ENCODE measurements at regions not wholly inside any gene's neighbourhood (a gene's known extent, or its start where the extent isn't known, plus 50 kb on each side); places are given as distances from the start of the nearest gene placed in this dataset.
"Not testable (repeated sequence)": the region's sequence is repeated elsewhere in the genome, so short reads cannot be mapped to it uniquely, and the experiment has no call there.

DNA sequence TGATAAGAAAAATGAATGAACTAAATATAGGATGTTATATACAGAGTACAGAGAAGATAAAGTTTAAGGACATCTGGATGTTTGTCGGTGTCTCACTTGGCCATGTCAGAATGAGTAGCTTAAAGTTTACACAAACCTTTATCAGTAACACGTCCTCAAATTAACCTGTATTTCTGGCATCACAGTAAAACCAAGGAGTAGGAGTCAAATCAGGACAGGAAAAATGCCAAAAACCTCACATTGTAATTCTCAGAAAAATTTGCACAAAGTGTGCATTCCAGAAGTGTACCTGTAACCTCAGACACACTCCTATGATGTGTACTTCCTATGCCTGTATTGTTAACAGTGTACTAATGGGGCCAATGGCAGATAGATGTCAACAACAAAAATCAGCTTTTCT is 139.3 kb downstream of the SMC2 start:
- Histone ChIP-seq H3K36me3 (ENCODE audit: low read depth) (no peaks in the 10 kb centered on the region), H3K9me3 (peaks cover 5% of the 10 kb centered on the region), H3K4me1 (ENCODE audit: low read depth) (no peaks in the 10 kb centered on the region), H3K4me3 (no peak overlapping the region)
- DNase-seq (no peak), ATAC-seq (no peak)
- intact Hi-C loops (cut with DNase I, micrococcal nuclease): no loop called here
- no peak for TF ChIP-seq CTCF (IDR thresholded peaks at IDR 0.05)

DNA sequence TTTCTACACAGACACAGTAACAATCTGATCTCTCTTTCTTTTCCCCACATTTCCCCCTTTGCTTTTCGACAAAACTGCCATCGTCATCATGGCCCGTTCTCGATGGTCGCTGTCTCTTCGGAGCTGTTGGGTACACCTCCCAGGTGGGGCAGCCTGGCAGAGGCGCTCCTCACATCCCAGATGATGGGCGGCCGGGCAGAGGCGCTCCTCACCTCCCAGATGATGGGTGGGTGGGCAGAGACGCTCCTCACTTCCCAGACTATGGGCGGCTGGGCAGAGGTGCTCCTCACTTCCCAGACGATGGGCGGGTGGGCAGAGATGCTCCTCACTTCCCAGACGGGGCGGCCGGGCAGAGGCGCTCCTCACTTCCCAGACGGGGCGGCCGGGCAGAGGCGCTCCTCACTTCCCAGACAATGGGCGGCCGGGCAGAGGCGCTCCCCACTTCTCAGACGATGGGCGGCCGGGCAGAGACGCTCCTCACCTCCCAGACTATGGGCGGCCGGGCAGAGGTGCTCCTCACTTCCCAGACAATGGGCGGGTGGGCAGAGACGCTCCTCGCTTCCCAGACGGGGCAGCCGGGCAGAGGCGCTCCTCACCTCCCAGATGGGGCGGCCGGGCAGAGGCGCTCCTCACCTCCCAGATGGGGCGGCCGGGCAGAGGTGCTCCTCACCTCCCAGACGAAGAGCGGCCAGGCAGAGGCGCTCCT is 140.7 kb downstream of the SMC2 start:
- DNase-seq; H3K36me3 ChIP-seq (ENCODE audit: low read depth); intact Hi-C loops (cut with DNase I, micrococcal nuclease); H3K4me3 ChIP-seq; ATAC-seq; H3K4me1 ChIP-seq (ENCODE audit: low read depth); H3K9me3 ChIP-seq: not testable (repeated sequence)

- H3K4me3 ChIP-seq; H3K9me3 ChIP-seq; intact Hi-C loops (cut with DNase I, micrococcal nuclease); H3K4me1 ChIP-seq (ENCODE audit: low read depth); DNase-seq; H3K36me3 ChIP-seq (ENCODE audit: low read depth); ATAC-seq: not testable (repeated sequence)
Measured at GRCh38 chr9:104235347-104236120, 141.4 kb downstream of the SMC2 start.

GRCh38 chr9:104238668-104239067 is 144.6 kb downstream of the SMC2 start:
- no peak overlapping the region for H3K4me3 ChIP-seq
- no peak for TF ChIP-seq CTCF (IDR thresholded peaks at IDR 0.05)
- H3K36me3 ChIP-seq (ENCODE audit: low read depth): no peaks in the 10 kb centered on the region
- no peak for DNase-seq
- intact Hi-C loops (cut with DNase I, micrococcal nuclease): no loop called here
- no peak for ATAC-seq
- peaks cover 5% of the 10 kb centered on the region for H3K9me3 ChIP-seq
- no peaks in the 10 kb centered on the region for H3K4me1 ChIP-seq (ENCODE audit: low read depth)

- intact Hi-C loops (cut with DNase I, micrococcal nuclease): no loop called here
- ATAC-seq: no peak
Measured at GRCh38 chr9:104240890-104241289, 146.8 kb downstream of the SMC2 start.

DNA sequence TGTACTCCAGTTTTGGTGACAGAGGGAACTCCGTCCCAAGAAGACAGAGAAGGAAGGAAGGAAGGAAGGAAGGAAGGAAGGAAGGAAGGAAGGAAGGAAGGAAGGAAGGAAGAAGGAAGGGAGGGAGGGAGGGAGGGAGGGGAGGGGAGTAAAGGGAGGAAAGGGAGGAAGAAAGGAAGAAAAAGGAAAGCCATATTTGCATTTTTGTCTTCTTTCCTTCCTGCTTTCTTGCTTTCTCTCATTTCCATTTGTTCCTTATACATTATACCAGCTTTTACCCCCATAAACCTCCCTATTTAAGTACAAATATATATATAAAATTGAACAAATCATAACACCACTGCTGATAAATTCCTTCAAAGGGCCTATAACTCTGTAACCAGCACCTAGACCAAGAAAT is 151.8 kb downstream of the SMC2 start:
- ATAC-seq: no peak
- intact Hi-C loops (cut with DNase I, micrococcal nuclease): no loop called here

More at GRCh38 chr9:104240890-104241289, 146.8 kb downstream of the SMC2 start:
- no peaks in the 10 kb centered on the region for H3K36me3 ChIP-seq (ENCODE audit: low read depth)
- no peaks in the 10 kb centered on the region for H3K4me1 ChIP-seq (ENCODE audit: low read depth)
- H3K4me3 ChIP-seq: no peak overlapping the region
- no peak for TF ChIP-seq CTCF (IDR thresholded peaks at IDR 0.05)
- no peaks in the 10 kb centered on the region for H3K9me3 ChIP-seq
- no peak for DNase-seq

More for the DNA sequence above, 151.8 kb downstream of the SMC2 start:
- Histone ChIP-seq H3K4me3 (no peak overlapping the region), H3K4me1 (ENCODE audit: low read depth) (no peaks in the 10 kb centered on the region), H3K36me3 (ENCODE audit: low read depth) (no peaks in the 10 kb centered on the region), H3K9me3 (no peaks in the 10 kb centered on the region)
- no peak for DNase-seq
- TF ChIP-seq CTCF (IDR thresholded peaks at IDR 0.05): no peak

All from mucosa of descending colon (tissue), 3 donors.